Neuronal stem cell (in vitro differentiated cells): ENCODE measurements at regions not wholly inside any gene's neighbourhood (a gene's known extent, or its start where the extent isn't known, plus 50 kb on each side); places are given as distances from the start of the nearest gene placed in this dataset.
"Not testable (repeated sequence)": the region's sequence is repeated elsewhere in the genome, so short reads cannot be mapped to it uniquely, and the experiment has no call there.

Experiments
- DNase-seq: peaks from one replicate; pipeline ENCODE4 v3.0.0-alpha.2; 2013; ENCODE audit warnings: low spot score
- H2AFZ ChIP-seq: one replicate; pipeline ENCODE4 v1.6.1; 2013; ENCODE audit warnings: mild to moderate bottlenecking, low read length, inconsistent platforms
- H2AK5ac ChIP-seq: 2 replicates; pipeline ENCODE4 v1.6.1; 2013; ENCODE audit warnings: low read depth, mild to moderate bottlenecking, inconsistent platforms, low read length, moderate library complexity, mixed read lengths
- H2BK120ac ChIP-seq: 2 replicates; pipeline ENCODE4 v1.6.1; 2013; ENCODE audit warnings: low read depth, mild to moderate bottlenecking, inconsistent platforms, low read length, moderate library complexity, mixed read lengths
- H2BK12ac ChIP-seq: one replicate; pipeline ENCODE4 v1.6.1; 2013; ENCODE audit warnings: low read length, inconsistent platforms
- H2BK15ac ChIP-seq: 2 replicates; pipeline ENCODE4 v1.6.1; 2013; ENCODE audit warnings: mild to moderate bottlenecking, low read length, inconsistent platforms, mixed read lengths
- H2BK5ac ChIP-seq: one replicate; pipeline ENCODE4 v1.6.1; 2013; ENCODE audit warnings: inconsistent platforms, mild to moderate bottlenecking, low read length, moderate library complexity
- H3K14ac ChIP-seq: one replicate; pipeline ENCODE4 v1.6.1; 2013; ENCODE audit warnings: low read length, inconsistent platforms
- H3K18ac ChIP-seq: 2 replicates; pipeline ENCODE4 v1.6.1; 2013; ENCODE audit warnings: low read length, inconsistent platforms
- H3K23ac ChIP-seq: 2 replicates; pipeline ENCODE4 v1.6.1; 2013; ENCODE audit warnings: low read depth, mild to moderate bottlenecking, mixed read lengths, low read length, inconsistent platforms; ENCODE audit not compliant: poor library complexity
- H3K27ac ChIP-seq: replicated peaks from 3 replicates; pipeline ENCODE4 v1.5.1; 2013; ENCODE audit warnings: low read length, inconsistent platforms
- H3K27me3 ChIP-seq, 3 experiments: 2 replicates each; pipeline ENCODE4 v1.6.1; 2013; ENCODE audit warnings: low read length in 3 of 3, mild to moderate bottlenecking in 2 of 3, inconsistent platforms in 1 of 3, low read depth in 1 of 3, mixed read lengths in 1 of 3, moderate library complexity in 1 of 3; ENCODE audit not compliant: control insufficient read depth in 3 of 3, insufficient read depth in 3 of 3
- H3K36me3 ChIP-seq, 2 donors: replicated peaks in 1 of 2; 2 replicates each; pipeline ENCODE4 v1.6.1; 2013; ENCODE audit warnings: low read length in 2 of 2; ENCODE audit not compliant: control insufficient read depth in 2 of 2, insufficient read depth in 2 of 2
- H3K4ac ChIP-seq: 2 replicates; pipeline ENCODE4 v1.6.1; 2013; ENCODE audit warnings: inconsistent platforms, mild to moderate bottlenecking, low read length, moderate library complexity
- H3K4me1 ChIP-seq, 2 donors: 1 replicate in 1 of 2; 2 replicates in 1 of 2; pipeline ENCODE4 v1.6.1; 2013; ENCODE audit warnings: low read length in 2 of 2, low read depth in 1 of 2; ENCODE audit not compliant: control insufficient read depth in 2 of 2, insufficient read depth in 1 of 2
- H3K4me2 ChIP-seq: one replicate; pipeline ENCODE4 v1.6.1; 2013; ENCODE audit warnings: mild to moderate bottlenecking, low read length, inconsistent platforms; ENCODE audit not compliant: insufficient read depth, poor library complexity, severe bottlenecking
- H3K4me3 ChIP-seq, 2 donors: 2 replicates each; pipeline ENCODE4 v1.5.1; 2013; ENCODE audit warnings: low read length in 2 of 2, mild to moderate bottlenecking in 2 of 2, inconsistent platforms in 1 of 2, moderate library complexity in 1 of 2
- H3K79me1 ChIP-seq: one replicate; pipeline ENCODE4 v1.6.1; 2013; ENCODE audit warnings: low read depth, mild to moderate bottlenecking, inconsistent platforms, low read length, moderate library complexity
- H3K9ac ChIP-seq: one replicate; pipeline ENCODE4 v1.6.1; 2013; ENCODE audit warnings: mild to moderate bottlenecking, low read depth, low read length, inconsistent platforms; ENCODE audit not compliant: poor library complexity
- H3K9me3 ChIP-seq, 2 donors: replicated peaks in 1 of 2; 2 replicates each; pipeline versions ENCODE3 to v1.6.1; 2013; ENCODE audit warnings: low read length in 2 of 2, mild to moderate bottlenecking in 2 of 2, inconsistent platforms in 1 of 2, low read depth in 1 of 2, mixed read lengths in 1 of 2, moderate library complexity in 1 of 2; ENCODE audit not compliant: control insufficient read depth in 2 of 2, insufficient read depth in 1 of 2
- H4K8ac ChIP-seq: one replicate; pipeline ENCODE4 v1.6.1; 2013; ENCODE audit warnings: low read depth, mild to moderate bottlenecking, inconsistent platforms, low read length, moderate library complexity
- H4K91ac ChIP-seq: one replicate; pipeline ENCODE4 v1.6.1; 2013; ENCODE audit warnings: low read length, low read depth, mild to moderate bottlenecking, inconsistent platforms; ENCODE audit not compliant: poor library complexity
- WGBS, 2 donors: extraction: QIAGEN DNeasy Blood & Tissue Kit; methylation state at CpG; one replicate each; pipeline ENCODE4 v1.1.7; 2013; ENCODE audit warnings: missing lambda C conversion rate in 2 of 2, mixed read lengths in 1 of 2; ENCODE audit not compliant: insufficient read length in 2 of 2, insufficient replicate concordance in 1 of 2; ENCODE audit errors: extremely low coverage in 2 of 2; 5-methylcytosine and 5-hydroxymethylcytosine counted together

- not testable (repeated sequence) for H3K79me1 ChIP-seq, H3K27me3 ChIP-seq, H3K23ac ChIP-seq, H2BK15ac ChIP-seq, H2AK5ac ChIP-seq, H2BK12ac ChIP-seq, H3K4ac ChIP-seq, H3K27ac ChIP-seq, DNase-seq, H3K4me1 ChIP-seq, H3K18ac ChIP-seq, H2BK120ac ChIP-seq, H3K9me3 ChIP-seq, H4K91ac ChIP-seq, H3K36me3 ChIP-seq, H3K4me2 ChIP-seq, H3K9ac ChIP-seq, H3K4me3 ChIP-seq, H3K14ac ChIP-seq, H2BK5ac ChIP-seq, H4K8ac ChIP-seq, H2AFZ ChIP-seq
- no CpG with 5 or more reads among the region's 2 CpGs for WGBS, 2 donors
These were observed 591.7 kb downstream of the ALG10 start for GRCh38 chr12:34613988-34614387.

GRCh38 chr12:34625116-34625515 lies 602.8 kb downstream of the ALG10 start:
- Histone ChIP-seq H2BK5ac (no peak overlapping the region), H3K4me3 (no peak overlapping the region), H3K36me3 (no peaks in the 10 kb centered on the region), H4K91ac (no peak overlapping the region), H3K4me1 (no peaks in the 10 kb centered on the region), H2AFZ (no peak overlapping the region), H3K23ac (no peak overlapping the region), H2BK15ac (no peak overlapping the region), H2AK5ac (no peak overlapping the region), H3K79me1 (no peaks in the 10 kb centered on the region), H2BK120ac (no peak overlapping the region), H3K9ac (no peak overlapping the region), H3K4me2 (no peak overlapping the region), H4K8ac (no peak overlapping the region), H2BK12ac (no peak overlapping the region), H3K14ac (no peak overlapping the region), H3K4ac (no peak overlapping the region), H3K27ac (no peak overlapping the region), H3K18ac (no peak overlapping the region), H3K9me3 (peaks cover 0 to 11% of the 10 kb centered on the region in 2 donors), H3K27me3 (no peaks in the 10 kb centered on the region)
- WGBS, 2 donors: no CpG with 5 or more reads among the region's 7 CpGs
- no peak for DNase-seq

- Histone ChIP-seq H4K91ac (no peak overlapping the region), H3K18ac (no peak overlapping the region), H3K27ac (no peak overlapping the region), H3K9me3 (peaks cover 0 to 9% of the 10 kb centered on the region in 2 donors), H3K27me3 (no peaks in the 10 kb centered on the region), H2AK5ac (no peak overlapping the region), H2BK120ac (no peak overlapping the region), H2BK12ac (no peak overlapping the region), H3K4ac (no peak overlapping the region), H3K4me1 (no peaks in the 10 kb centered on the region), H2BK5ac (no peak overlapping the region), H2AFZ (no peak overlapping the region), H3K23ac (no peak overlapping the region), H3K9ac (no peak overlapping the region), H4K8ac (no peak overlapping the region), H2BK15ac (no peak overlapping the region), H3K79me1 (no peaks in the 10 kb centered on the region), H3K4me3 (no peak overlapping the region), H3K4me2 (no peak overlapping the region), H3K14ac (no peak overlapping the region), H3K36me3 (no peaks in the 10 kb centered on the region)
- DNase-seq: no peak
- no CpG with 5 or more reads among the region's 5 CpGs for WGBS, 2 donors
These were observed 604.3 kb downstream of the ALG10 start for GRCh38 chr12:34626363-34627157.
